ENCODE measurements at regions not wholly inside any gene's neighbourhood (a gene's known extent, or its start where the extent isn't known, plus 50 kb on each side); places are given as distances from the start of the nearest gene placed in this dataset.

DNA sequence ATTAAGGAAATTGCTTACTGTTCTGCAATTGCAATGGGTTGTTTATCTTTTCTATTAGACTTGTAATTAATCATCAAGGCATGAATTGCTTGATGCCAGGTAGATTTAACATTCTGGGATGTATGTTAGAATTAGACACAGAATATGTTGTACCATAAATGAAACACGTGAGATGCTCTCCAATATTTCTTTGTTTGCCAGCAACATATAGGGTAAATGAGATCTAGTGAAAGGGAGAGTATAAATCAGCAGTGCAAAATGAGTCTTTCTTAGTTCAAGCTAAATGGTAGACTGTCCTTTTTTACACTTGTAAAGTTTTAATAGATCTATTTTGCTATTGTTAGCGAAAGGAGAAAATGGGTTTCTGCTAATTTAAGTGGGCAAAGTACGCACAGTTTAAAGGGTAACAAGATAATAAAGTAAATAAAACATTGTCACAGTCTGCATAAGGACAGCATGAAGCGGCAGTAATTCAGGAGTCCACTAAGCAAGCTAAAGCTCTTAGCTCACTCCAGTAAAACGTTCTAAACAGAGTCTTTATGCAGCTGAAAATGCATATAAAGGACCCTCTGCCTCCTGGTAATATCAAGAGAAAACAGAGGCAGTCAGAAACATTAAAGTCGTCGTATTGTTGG is 1137.1 kb downstream of the OLFM4 start:
- TF ChIP-seq ZBTB8A (tag by site-specific recombination; IDR thresholded peaks at IDR 0.05) (no peak), ZNF776 (tag by site-specific recombination; IDR thresholded peaks at IDR 0.05; ENCODE audit: borderline replicate concordance) (no peak), ZNF324 (tag by site-specific recombination; IDR thresholded peaks at IDR 0.05) (no peak), ZNF10 (tag by site-specific recombination; IDR thresholded peaks at IDR 0.05) (no peak), ZFP37 (tag by site-specific recombination; IDR thresholded peaks at IDR 0.05) (no peak), SP3 (tag by site-specific recombination; IDR thresholded peaks at IDR 0.05) (no peak)
- TF ChIP-seq, protein P1, sequence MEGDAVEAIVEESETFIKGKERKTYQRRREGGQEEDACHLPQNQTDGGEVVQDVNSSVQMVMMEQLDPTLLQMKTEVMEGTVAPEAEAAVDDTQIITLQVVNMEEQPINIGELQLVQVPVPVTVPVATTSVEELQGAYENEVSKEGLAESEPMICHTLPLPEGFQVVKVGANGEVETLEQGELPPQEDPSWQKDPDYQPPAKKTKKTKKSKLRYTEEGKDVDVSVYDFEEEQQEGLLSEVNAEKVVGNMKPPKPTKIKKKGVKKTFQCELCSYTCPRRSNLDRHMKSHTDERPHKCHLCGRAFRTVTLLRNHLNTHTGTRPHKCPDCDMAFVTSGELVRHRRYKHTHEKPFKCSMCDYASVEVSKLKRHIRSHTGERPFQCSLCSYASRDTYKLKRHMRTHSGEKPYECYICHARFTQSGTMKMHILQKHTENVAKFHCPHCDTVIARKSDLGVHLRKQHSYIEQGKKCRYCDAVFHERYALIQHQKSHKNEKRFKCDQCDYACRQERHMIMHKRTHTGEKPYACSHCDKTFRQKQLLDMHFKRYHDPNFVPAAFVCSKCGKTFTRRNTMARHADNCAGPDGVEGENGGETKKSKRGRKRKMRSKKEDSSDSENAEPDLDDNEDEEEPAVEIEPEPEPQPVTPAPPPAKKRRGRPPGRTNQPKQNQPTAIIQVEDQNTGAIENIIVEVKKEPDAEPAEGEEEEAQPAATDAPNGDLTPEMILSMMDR (tag by site-specific recombination; IDR thresholded peaks at IDR 0.05), result no peak
